ENCODE measurements at regions not wholly inside any gene's neighbourhood (a gene's known extent, or its start where the extent isn't known, plus 50 kb on each side); places are given as distances from the start of the nearest gene placed in this dataset.

- TF ChIP-seq CTCF (IDR thresholded peaks at IDR 0.05; ENCODE audit: low read length) (no peak), EZH2phosphoT487 (IDR thresholded peaks at IDR 0.05; ENCODE audit: low read length) (no peak)
Measured at GRCh38 chr7:115775981-115776380, 254.6 kb downstream of the TFEC start.
